NT2/D1 (cell line): ENCODE measurements at regions not wholly inside any gene's neighbourhood (a gene's known extent, or its start where the extent isn't known, plus 50 kb on each side); places are given as distances from the start of the nearest gene placed in this dataset.
"Not testable (repeated sequence)": the region's sequence is repeated elsewhere in the genome, so short reads cannot be mapped to it uniquely, and the experiment has no call there.

Experiments used
- DNase-seq: peaks from one replicate; pipeline ENCODE4 v3.0.0-alpha.2; 2011; ENCODE audit warnings: low read depth, low spot score
- H3K27me3 ChIP-seq: 2 replicates; pipeline ENCODE4 v1.6.0; 2011; ENCODE audit warnings: mild to moderate bottlenecking; ENCODE audit not compliant: insufficient read length, insufficient read depth
- H3K36me3 ChIP-seq: 2 replicates; pipeline ENCODE4 v1.6.1; 2011; ENCODE audit warnings: mild to moderate bottlenecking, low read length, mixed read lengths; ENCODE audit not compliant: insufficient read depth, insufficient read length
- H3K4me1 ChIP-seq: 2 replicates; pipeline ENCODE4 v1.5.1; 2011; ENCODE audit not compliant: insufficient read depth, insufficient read length
- H3K4me3 ChIP-seq: 2 replicates; pipeline ENCODE4 v1.5.1; 2011; ENCODE audit warnings: low read depth; ENCODE audit not compliant: insufficient read length
- H3K9ac ChIP-seq: 2 replicates; pipeline ENCODE4 v1.6.0; 2011; ENCODE audit warnings: low read depth; ENCODE audit not compliant: insufficient read length
- H3K9me3 ChIP-seq: 2 replicates; pipeline ENCODE4 v1.5.1; 2011; ENCODE audit warnings: mild to moderate bottlenecking, low read length; ENCODE audit not compliant: insufficient read depth
- SUZ12 ChIP-seq: IDR thresholded peaks from 2 replicates; pipeline ENCODE4 v1.6.1; 2011; ENCODE audit not compliant: insufficient read length, insufficient read depth; ENCODE audit errors: extremely low read depth
- YY1 ChIP-seq: IDR thresholded peaks from 2 replicates; pipeline ENCODE4 v1.6.1; 2011; ENCODE audit not compliant: insufficient read length, insufficient read depth
- ZNF274 ChIP-seq: IDR thresholded peaks from 2 replicates; pipeline ENCODE4 v1.6.1; 2011; ENCODE audit warnings: mild to moderate bottlenecking, low read depth, low read length

DNA sequence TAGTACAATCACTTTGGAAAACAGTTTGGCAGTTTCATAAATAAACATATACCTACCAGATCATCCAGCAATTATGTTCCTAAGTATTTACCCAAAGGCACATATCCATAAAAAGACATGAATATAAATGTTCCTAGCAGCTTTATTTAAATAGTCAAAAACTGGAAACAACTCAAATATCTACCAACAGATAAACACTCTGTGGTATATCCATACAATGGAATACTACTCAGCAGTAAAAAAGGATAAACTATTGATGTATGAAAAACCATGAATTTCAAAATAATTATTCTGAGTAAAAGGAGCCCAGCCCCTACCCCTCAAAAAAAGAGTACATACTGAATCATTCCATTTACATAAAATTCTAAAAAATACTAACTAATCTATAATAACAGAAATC, 232.7 kb upstream of the SLC30A5 start:
- no peaks in the 10 kb centered on the region for H3K36me3 ChIP-seq
- H3K9ac ChIP-seq, result no peak overlapping the region
- H3K27me3 ChIP-seq, result no peaks in the 10 kb centered on the region
- no peak overlapping the region for H3K4me3 ChIP-seq
- H3K9me3 ChIP-seq, result peaks cover 8% of the 10 kb centered on the region; the same call in 1 of the 2 replicates
- DNase-seq, result no peak
- TF ChIP-seq SUZ12 (no peak), ZNF274 (no peak), YY1 (no peak)
- no peaks in the 10 kb centered on the region for H3K4me1 ChIP-seq

DNA sequence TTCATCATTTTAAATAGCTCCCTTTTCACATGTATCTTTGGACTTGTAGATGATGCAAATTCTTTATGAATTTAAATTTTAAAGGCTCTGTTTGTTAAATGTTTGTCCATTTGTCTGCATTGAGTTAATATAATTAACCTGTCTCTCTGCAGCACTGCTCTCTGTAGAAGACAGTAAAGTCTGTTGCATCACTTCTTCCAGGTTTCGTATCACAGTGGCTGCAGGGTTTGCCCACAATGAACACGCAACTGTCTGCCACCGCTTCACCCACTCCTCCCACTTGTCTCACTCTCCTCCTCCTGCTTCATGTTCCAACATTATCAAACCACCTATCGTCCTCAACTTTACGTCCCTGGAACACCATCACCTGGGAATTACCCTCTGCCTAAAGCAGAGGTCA, 231.3 kb upstream of the SLC30A5 start:
- no peak overlapping the region for H3K9ac ChIP-seq
- H3K36me3 ChIP-seq, result no peaks in the 10 kb centered on the region
- TF ChIP-seq ZNF274, result no peak
- no peak for TF ChIP-seq YY1
- no peak for TF ChIP-seq SUZ12
- DNase-seq, result no peak
- no peaks in the 10 kb centered on the region for H3K4me1 ChIP-seq
- peaks cover 8% of the 10 kb centered on the region; the same call in 1 of the 2 replicates for H3K9me3 ChIP-seq
- H3K27me3 ChIP-seq, result no peaks in the 10 kb centered on the region
- H3K4me3 ChIP-seq, result no peak overlapping the region

DNA sequence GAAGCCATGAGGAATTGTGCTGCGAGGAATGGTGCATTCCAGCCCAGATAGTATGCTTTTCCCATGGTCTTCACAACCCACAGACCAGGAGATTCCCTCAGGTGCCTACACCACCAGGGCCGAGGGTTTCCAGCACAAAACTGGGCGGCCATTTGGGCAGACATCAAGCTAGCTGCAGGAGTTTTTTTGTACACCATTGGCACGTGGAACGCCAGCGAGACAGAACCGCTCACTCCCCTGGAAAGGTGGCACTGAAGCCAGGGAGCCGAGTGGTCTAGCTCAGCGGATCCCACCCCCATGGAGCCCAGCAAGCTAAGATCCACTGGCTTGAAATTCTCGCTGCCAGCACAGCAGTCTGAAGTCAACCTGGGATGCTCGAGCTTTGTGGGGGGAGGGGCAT, 228.6 kb upstream of the SLC30A5 start:
- not testable (repeated sequence) for H3K36me3 ChIP-seq, H3K4me1 ChIP-seq, H3K27me3 ChIP-seq, H3K9me3 ChIP-seq, H3K9ac ChIP-seq, DNase-seq, H3K4me3 ChIP-seq

DNA sequence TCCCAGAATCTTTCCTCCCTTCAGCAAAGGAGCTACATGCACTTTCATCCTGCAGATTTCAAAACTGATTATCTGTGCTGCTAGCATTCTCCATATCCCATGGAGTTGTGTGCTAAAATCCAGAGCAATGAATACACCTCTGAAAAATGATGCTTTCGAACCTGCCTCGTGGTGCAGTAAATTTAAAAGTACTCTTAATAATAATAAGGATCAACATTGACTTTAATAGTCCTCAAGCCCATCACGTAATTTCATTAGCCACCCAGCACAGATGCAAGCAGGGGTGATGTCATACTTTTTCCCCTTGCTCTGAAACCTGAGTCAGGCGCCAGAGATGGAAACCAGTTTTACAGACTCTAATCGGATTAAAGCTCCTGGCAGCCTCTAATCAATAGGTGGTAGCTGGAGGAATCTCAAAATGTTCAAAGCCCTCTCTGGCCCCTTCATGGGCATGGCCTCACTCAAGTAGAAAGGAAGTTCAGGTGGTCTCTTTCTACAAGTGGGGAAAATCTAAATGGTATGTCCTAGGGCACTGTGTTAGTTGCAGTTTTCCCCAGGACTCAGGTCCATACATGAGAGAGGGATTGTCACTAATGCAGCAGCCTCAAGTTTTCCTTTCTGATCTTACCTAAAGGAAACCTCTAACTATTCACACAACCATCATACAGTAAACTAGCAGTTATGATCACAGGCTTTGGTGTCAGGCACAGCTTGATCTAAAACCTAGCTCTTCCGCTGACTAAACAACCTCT, 221.6 kb upstream of the SLC30A5 start:
- DNase-seq, result no peak
- H3K36me3 ChIP-seq, result no peaks in the 10 kb centered on the region
- no peak overlapping the region for H3K4me3 ChIP-seq
- H3K27me3 ChIP-seq, result no peaks in the 10 kb centered on the region
- no peak overlapping the region for H3K9ac ChIP-seq
- no peaks in the 10 kb centered on the region for H3K4me1 ChIP-seq
- no peak for TF ChIP-seq ZNF274
- TF ChIP-seq SUZ12, result no peak
- TF ChIP-seq YY1, result no peak
- H3K9me3 ChIP-seq, result no peaks in the 10 kb centered on the region

DNA sequence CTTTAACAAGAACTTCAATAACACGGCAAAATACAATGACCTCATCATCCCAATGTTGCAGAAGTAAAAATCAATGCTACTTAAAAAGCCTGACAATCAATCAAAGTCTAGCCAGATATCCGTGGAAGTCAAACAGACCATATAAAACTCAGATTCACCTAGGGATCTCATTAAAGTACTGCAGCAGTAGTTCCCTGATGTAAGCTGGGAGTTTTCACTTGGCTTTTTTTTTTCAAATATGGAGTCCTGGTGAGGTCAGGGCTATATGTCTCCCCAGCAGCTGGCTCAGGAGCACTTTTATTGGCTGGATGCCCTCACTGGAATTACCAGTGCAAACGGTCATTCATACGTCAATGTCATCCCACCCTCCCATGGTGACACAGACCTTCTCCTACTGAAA, 220.6 kb upstream of the SLC30A5 start:
- Histone ChIP-seq H3K9ac (no peak overlapping the region), H3K27me3 (no peaks in the 10 kb centered on the region), H3K36me3 (no peaks in the 10 kb centered on the region), H3K4me1 (no peaks in the 10 kb centered on the region), H3K9me3 (no peaks in the 10 kb centered on the region), H3K4me3 (no peak overlapping the region)
- DNase-seq, result no peak
- TF ChIP-seq SUZ12, result no peak
- no peak for TF ChIP-seq YY1
- no peak for TF ChIP-seq ZNF274

DNA sequence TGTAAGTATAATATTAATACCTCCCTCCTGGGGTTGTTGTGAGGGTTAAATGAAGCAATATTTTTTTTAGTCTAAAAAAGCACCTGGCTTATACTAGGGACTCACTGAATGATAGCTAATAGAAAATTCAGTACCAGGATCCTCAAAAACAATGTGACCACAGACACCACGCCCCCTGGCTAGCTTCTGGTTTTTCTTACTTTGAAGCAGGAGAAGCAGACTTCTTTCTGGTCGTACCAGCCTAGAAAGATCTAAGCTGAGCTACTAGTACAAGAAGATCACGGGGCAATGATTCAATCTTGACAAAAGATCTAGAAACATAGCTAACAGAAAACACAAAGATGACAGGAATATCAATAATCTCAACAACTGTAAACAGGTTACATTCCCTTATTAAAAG, 218.5 kb upstream of the SLC30A5 start:
- H3K4me3 ChIP-seq, result no peak overlapping the region
- H3K4me1 ChIP-seq, result no peaks in the 10 kb centered on the region
- no peak for TF ChIP-seq YY1
- no peak for TF ChIP-seq ZNF274
- TF ChIP-seq SUZ12, result no peak
- H3K36me3 ChIP-seq, result no peaks in the 10 kb centered on the region
- DNase-seq, result no peak
- no peaks in the 10 kb centered on the region for H3K27me3 ChIP-seq
- no peaks in the 10 kb centered on the region for H3K9me3 ChIP-seq
- H3K9ac ChIP-seq, result no peak overlapping the region

DNA sequence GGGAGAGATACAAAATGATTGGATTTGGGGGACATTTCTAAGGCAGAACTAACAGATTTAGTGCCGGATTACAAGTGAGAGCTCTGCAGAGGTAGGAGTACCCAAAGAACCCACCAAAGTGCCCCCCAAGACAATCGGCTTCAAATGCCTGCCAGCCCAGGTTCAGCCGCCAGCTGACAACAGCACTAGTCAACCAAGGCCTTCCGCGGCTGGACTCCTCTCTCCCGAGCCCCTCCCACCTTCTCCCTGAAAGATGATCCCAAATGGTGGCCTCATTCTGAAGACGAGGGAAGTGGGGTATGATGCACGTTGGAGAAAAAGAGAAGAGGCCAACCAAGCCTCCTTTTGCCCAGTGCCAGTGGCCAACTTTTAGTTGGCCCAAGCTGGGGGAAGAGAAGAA, 210.4 kb upstream of the SLC30A5 start:
- H3K27me3 ChIP-seq, result no peaks in the 10 kb centered on the region
- H3K4me3 ChIP-seq, result no peak overlapping the region
- H3K4me1 ChIP-seq, result no peaks in the 10 kb centered on the region
- DNase-seq, result no peak
- H3K9ac ChIP-seq, result no peak overlapping the region
- H3K36me3 ChIP-seq, result no peaks in the 10 kb centered on the region
- no peak for TF ChIP-seq YY1
- no peak for TF ChIP-seq SUZ12
- TF ChIP-seq ZNF274, result no peak
- no peaks in the 10 kb centered on the region for H3K9me3 ChIP-seq

DNA sequence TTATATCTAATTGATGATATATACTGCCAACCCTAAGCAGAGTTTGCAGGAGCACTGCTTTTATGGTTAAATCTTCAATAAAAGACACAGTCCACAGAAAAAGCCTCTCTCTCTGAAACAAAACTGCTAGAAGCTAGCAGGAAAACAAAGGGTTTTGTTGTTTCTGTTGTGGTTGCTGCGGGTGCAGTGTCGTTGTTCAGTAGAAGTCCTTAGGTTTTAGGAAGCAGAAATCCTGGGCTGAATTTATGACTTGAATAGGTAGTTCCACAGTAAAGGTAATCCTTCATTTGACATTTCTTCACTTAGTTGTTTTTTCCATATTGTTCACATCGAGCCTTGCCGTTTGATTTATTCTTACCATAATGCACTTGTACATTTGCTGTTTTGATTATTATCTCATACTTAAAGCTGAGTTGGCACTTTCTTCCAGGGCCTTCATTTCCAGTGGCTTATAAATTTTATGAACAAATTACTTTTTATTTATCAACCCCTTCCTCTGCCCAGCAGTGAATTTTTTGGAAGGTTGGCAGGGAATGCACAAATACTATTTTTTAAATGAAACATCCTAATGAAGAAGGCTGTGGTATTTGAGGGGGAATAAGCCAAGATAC, 209.6 kb upstream of the SLC30A5 start:
- Histone ChIP-seq H3K9ac (no peak overlapping the region), H3K36me3 (no peaks in the 10 kb centered on the region), H3K27me3 (no peaks in the 10 kb centered on the region), H3K4me3 (no peak overlapping the region), H3K9me3 (no peaks in the 10 kb centered on the region), H3K4me1 (no peaks in the 10 kb centered on the region)
- no peak for TF ChIP-seq ZNF274
- TF ChIP-seq SUZ12, result no peak
- no peak for TF ChIP-seq YY1
- DNase-seq, result no peak
